ENCODE measurements at regions not wholly inside any gene's neighbourhood (a gene's known extent, or its start where the extent isn't known, plus 50 kb on each side); places are given as distances from the start of the nearest gene placed in this dataset.

DNA sequence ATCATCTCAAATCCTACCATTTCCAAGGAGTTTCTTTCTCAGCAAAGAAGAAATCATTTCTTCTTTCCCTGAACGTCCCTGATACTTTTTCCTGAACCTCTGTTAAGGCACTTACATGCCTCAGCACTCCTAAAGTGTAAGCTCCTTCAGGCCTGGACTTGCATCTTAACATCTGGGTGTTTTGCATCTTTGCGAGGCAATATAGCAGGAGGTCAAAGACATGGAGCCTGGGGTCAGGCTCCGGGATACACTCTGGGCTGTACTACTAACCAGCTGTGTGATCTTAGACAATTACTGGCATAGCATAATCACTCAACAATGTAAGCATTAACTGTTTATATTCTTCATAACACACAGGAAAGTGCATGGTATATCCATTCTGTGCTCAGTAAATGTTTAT, 275.5 kb upstream of the BOD1L1 start (continued):
- TF ChIP-seq PATZ1 (tag by site-specific recombination; IDR thresholded peaks at IDR 0.05): no peak
- no peak for TF ChIP-seq ZNF555 (tag by site-specific recombination; conservative IDR thresholded peaks at IDR 0.05)
- TF ChIP-seq ZNF266 (tag by site-specific recombination; IDR thresholded peaks at IDR 0.05; ENCODE audit: low read depth): no peak
- TF ChIP-seq SCRT1 (tag by site-specific recombination; IDR thresholded peaks at IDR 0.05; ENCODE audit: borderline replicate concordance): no peak

DNA sequence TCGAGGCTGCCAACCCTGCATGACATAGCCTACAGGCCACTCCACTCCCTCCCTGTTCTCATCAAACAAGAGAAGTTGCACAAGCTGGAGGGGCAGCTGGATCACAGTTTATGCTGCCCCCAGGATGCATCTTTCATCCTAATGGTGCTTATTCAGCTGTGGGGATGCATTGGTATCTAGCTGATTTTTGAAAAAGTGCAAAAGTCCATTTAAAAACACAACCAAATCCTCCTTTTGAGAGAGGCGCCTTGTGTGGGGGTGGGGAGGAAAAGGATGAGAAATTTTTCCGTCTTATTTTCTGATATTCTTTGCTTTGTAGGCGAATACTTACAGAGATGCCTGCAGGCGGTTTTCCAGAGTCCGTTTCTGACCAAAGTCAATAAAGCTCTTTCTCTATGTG, 276.4 kb upstream of the BOD1L1 start:
- Histone ChIP-seq H3K4me3 (ENCODE audit: low read depth, low read length) (no peak overlapping the region), H3K27ac (ENCODE audit: extremely low read depth, low read depth, low read length) (no peak overlapping the region), H3K4me1 (ENCODE audit: control insufficient read depth, insufficient read depth, low read length) (no peaks in the 10 kb centered on the region), H3K9me3 (ENCODE audit: control insufficient read depth, insufficient read depth, low read depth, low read length) (no peaks in the 10 kb centered on the region), H3K36me3 (ENCODE audit: control insufficient read depth in 2 of 2, insufficient read depth in 1 of 2, low read length in 2 of 2) (no peaks in the 10 kb centered on the region)
- ChIA-PET CTCF (interaction anchor here (0.6 kb wide), 1 partner anchor 248 kb away, joined by 6 read pairs; no protein-coding TSS in a partner anchor), POLR2A (no interaction called here)
- TF ChIP-seq ZNF426 (tag by site-specific recombination; IDR thresholded peaks at IDR 0.05) (no peak), GLI4 (tag by site-specific recombination; IDR thresholded peaks at IDR 0.05) (no peak), ZBTB7A (tag by site-specific recombination; IDR thresholded peaks at IDR 0.05; ENCODE audit: low read depth) (no peak), SP3 (tag by site-specific recombination; IDR thresholded peaks at IDR 0.05) (no peak), ZNF670 (tag by site-specific recombination; IDR thresholded peaks at IDR 0.05; ENCODE audit: low read depth) (no peak), GLIS2 (tag by site-specific recombination; IDR thresholded peaks at IDR 0.05) (no peak), ZBTB6 (tag by site-specific recombination; IDR thresholded peaks at IDR 0.05) (no peak), ZNF121 (tag by site-specific recombination; IDR thresholded peaks at IDR 0.05) (no peak), ZNF132 (tag by site-specific recombination; IDR thresholded peaks at IDR 0.05; ENCODE audit: borderline replicate concordance) (no peak), HOXA7 (CRISPR knock-in tag; IDR thresholded peaks at IDR 0.05; ENCODE audit: borderline replicate concordance) (no peak)
- TF ChIP-seq, protein P1, sequence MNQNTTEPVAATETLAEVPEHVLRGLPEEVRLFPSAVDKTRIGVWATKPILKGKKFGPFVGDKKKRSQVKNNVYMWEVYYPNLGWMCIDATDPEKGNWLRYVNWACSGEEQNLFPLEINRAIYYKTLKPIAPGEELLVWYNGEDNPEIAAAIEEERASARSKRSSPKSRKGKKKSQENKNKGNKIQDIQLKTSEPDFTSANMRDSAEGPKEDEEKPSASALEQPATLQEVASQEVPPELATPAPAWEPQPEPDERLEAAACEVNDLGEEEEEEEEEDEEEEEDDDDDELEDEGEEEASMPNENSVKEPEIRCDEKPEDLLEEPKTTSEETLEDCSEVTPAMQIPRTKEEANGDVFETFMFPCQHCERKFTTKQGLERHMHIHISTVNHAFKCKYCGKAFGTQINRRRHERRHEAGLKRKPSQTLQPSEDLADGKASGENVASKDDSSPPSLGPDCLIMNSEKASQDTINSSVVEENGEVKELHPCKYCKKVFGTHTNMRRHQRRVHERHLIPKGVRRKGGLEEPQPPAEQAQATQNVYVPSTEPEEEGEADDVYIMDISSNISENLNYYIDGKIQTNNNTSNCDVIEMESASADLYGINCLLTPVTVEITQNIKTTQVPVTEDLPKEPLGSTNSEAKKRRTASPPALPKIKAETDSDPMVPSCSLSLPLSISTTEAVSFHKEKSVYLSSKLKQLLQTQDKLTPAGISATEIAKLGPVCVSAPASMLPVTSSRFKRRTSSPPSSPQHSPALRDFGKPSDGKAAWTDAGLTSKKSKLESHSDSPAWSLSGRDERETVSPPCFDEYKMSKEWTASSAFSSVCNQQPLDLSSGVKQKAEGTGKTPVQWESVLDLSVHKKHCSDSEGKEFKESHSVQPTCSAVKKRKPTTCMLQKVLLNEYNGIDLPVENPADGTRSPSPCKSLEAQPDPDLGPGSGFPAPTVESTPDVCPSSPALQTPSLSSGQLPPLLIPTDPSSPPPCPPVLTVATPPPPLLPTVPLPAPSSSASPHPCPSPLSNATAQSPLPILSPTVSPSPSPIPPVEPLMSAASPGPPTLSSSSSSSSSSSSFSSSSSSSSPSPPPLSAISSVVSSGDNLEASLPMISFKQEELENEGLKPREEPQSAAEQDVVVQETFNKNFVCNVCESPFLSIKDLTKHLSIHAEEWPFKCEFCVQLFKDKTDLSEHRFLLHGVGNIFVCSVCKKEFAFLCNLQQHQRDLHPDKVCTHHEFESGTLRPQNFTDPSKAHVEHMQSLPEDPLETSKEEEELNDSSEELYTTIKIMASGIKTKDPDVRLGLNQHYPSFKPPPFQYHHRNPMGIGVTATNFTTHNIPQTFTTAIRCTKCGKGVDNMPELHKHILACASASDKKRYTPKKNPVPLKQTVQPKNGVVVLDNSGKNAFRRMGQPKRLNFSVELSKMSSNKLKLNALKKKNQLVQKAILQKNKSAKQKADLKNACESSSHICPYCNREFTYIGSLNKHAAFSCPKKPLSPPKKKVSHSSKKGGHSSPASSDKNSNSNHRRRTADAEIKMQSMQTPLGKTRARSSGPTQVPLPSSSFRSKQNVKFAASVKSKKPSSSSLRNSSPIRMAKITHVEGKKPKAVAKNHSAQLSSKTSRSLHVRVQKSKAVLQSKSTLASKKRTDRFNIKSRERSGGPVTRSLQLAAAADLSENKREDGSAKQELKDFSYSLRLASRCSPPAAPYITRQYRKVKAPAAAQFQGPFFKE (tag by site-specific recombination; IDR thresholded peaks at IDR 0.05; ENCODE audit: borderline replicate concordance): no peak

DNA sequence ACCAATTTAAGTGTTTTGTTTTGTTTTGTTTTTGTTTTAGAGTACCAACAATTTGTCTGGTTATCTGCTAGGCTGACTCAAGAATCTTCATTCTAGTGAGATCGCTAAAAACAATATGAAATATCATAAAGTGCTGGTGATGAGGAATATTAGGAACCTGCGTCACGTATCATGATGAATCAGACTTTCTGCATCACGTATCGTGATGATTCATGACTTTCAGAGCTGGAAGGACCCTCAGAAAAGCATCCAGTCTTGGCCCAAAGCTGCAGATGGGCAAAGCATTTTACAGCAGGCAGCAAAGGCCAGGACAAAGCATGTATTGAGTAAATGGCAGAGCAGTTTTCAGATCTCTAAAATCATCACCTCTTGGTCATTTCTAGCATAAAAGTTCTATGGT, 278.0 kb upstream of the BOD1L1 start:
- CTCF ChIA-PET: no interaction called here
- POLR2A ChIA-PET: no interaction called here
- no peak for TF ChIP-seq ZNF19 (tag by site-specific recombination; IDR thresholded peaks at IDR 0.05; ENCODE audit: low read depth)
- no peak for TF ChIP-seq PRDM4 (tag by site-specific recombination; IDR thresholded peaks at IDR 0.05)
- TF ChIP-seq, protein P2, sequence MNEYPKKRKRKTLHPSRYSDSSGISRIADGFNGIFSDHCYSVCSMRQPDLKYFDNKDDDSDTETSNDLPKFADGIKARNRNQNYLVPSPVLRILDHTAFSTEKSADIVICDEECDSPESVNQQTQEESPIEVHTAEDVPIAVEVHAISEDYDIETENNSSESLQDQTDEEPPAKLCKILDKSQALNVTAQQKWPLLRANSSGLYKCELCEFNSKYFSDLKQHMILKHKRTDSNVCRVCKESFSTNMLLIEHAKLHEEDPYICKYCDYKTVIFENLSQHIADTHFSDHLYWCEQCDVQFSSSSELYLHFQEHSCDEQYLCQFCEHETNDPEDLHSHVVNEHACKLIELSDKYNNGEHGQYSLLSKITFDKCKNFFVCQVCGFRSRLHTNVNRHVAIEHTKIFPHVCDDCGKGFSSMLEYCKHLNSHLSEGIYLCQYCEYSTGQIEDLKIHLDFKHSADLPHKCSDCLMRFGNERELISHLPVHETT (tag by site-specific recombination; IDR thresholded peaks at IDR 0.05): no peak
- no peak for TF ChIP-seq WT1 (tag by site-specific recombination; IDR thresholded peaks at IDR 0.05)

More for the DNA sequence above, 278.0 kb upstream of the BOD1L1 start:
- no peaks in the 10 kb centered on the region for H3K36me3 ChIP-seq (ENCODE audit: control insufficient read depth in 2 of 2, insufficient read depth in 1 of 2, low read length in 2 of 2)
- no peak overlapping the region for H3K27ac ChIP-seq (ENCODE audit: extremely low read depth, low read depth, low read length)
- H3K4me3 ChIP-seq (ENCODE audit: low read depth, low read length): no peak overlapping the region
- no peaks in the 10 kb centered on the region for H3K9me3 ChIP-seq (ENCODE audit: control insufficient read depth, insufficient read depth, low read depth, low read length)
- H3K4me1 ChIP-seq (ENCODE audit: control insufficient read depth, insufficient read depth, low read length): no peaks in the 10 kb centered on the region

Measured in HEK293 (cell line).